ENCODE measurements at regions not wholly inside any gene's neighbourhood (a gene's known extent, or its start where the extent isn't known, plus 50 kb on each side); places are given as distances from the start of the nearest gene placed in this dataset.
"Not testable (repeated sequence)": the region's sequence is repeated elsewhere in the genome, so short reads cannot be mapped to it uniquely, and the experiment has no call there.

DNA sequence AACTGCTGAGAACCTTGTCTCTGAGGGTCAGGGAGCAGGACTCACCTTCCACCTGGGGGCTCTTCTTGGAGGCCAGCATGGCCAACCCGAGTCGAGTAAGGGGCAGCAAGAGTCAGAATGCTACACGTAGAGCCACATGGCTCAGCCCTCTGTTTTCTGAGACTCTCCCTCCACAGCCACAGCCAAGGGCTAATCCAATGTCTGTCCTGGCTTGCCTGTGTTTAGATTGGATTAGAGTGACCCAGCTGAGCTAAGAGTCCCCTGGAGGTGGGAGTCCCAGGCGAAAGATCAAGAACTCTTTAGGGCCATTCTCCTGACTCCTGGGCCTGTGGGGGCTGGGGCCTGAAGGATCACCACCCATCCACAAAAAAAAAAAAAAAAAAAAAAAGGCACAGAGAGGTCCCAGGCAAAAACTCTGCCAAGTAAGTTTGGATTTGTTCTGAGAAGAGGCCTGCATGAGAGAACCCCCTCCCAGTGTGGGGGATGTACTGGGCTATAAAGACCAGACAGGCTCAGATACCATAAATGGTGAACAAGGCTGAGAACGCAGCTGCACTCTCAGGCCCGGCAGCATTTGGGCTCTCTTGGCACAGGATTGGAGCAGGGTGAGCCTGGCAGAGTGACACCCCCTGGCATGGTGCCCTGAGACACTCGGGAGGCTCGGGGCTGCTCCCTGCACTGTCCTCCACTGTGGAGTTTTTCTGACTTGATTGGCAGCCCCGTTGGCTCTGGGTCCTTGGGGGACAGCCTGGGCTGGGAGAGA lies 88.0 kb upstream of the OSBPL11 start:
- TF ChIP-seq SCRT1 (tag by site-specific recombination; IDR thresholded peaks at IDR 0.05; ENCODE audit: borderline replicate concordance) (no peak), ZNF341 (tag by site-specific recombination; IDR thresholded peaks at IDR 0.05; ENCODE audit: low read depth) (no peak), EGR2 (tag by site-specific recombination; IDR thresholded peaks at IDR 0.05; ENCODE audit: low read depth) (no peak), ZNF701 (tag by site-specific recombination; IDR thresholded peaks at IDR 0.05) (no peak)
- TF ChIP-seq, protein P1, sequence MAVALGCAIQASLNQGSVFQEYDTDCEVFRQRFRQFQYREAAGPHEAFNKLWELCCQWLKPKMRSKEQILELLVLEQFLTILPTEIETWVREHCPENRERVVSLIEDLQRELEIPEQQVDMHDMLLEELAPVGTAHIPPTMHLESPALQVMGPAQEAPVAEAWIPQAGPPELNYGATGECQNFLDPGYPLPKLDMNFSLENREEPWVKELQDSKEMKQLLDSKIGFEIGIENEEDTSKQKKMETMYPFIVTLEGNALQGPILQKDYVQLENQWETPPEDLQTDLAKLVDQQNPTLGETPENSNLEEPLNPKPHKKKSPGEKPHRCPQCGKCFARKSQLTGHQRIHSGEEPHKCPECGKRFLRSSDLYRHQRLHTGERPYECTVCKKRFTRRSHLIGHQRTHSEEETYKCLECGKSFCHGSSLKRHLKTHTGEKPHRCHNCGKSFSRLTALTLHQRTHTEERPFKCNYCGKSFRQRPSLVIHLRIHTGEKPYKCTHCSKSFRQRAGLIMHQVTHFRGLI (tag by site-specific recombination; IDR thresholded peaks at IDR 0.05) = no peak
- Histone ChIP-seq H3K4me1 (ENCODE audit: control insufficient read depth, insufficient read depth, low read length) (no peaks in the 10 kb centered on the region), H3K27ac (ENCODE audit: extremely low read depth, low read depth, low read length) (no peak overlapping the region), H3K36me3 (ENCODE audit: control insufficient read depth in 2 of 2, insufficient read depth in 1 of 2, low read length in 2 of 2) (no peaks in the 10 kb centered on the region), H3K4me3 (ENCODE audit: low read depth, low read length) (no peak overlapping the region), H3K9me3 (ENCODE audit: control insufficient read depth, insufficient read depth, low read depth, low read length) (no peaks in the 10 kb centered on the region)
- ChIA-PET CTCF (no interaction called here), POLR2A (no interaction called here)

- ChIA-PET POLR2A (interaction anchor here (0.6 kb wide), 1 partner anchor 88 kb away, joined by 3 read pairs; no protein-coding TSS in a partner anchor), CTCF (interaction anchor here (0.5 to 1.0 kb wide), 4 partner anchors 8 to 64 kb away, joined by 3 read pairs; no protein-coding TSS in a partner anchor)
- Histone ChIP-seq H3K36me3 (ENCODE audit: control insufficient read depth in 2 of 2, insufficient read depth in 1 of 2, low read length in 2 of 2) (no peaks in the 10 kb centered on the region), H3K9me3 (ENCODE audit: control insufficient read depth, insufficient read depth, low read depth, low read length) (no peaks in the 10 kb centered on the region), H3K4me1 (ENCODE audit: control insufficient read depth, insufficient read depth, low read length) (no peaks in the 10 kb centered on the region), H3K27ac (ENCODE audit: extremely low read depth, low read depth, low read length) (no peak overlapping the region), H3K4me3 (ENCODE audit: low read depth, low read length) (no peak overlapping the region)
- no peak for TF ChIP-seq INSM2 (tag by site-specific recombination; IDR thresholded peaks at IDR 0.05)
- no peak for TF ChIP-seq GFI1B (tag by site-specific recombination; IDR thresholded peaks at IDR 0.05)
- TF ChIP-seq ZXDB (tag by site-specific recombination; IDR thresholded peaks at IDR 0.05) = no peak
- TF ChIP-seq KLF1 (tag by site-specific recombination; IDR thresholded peaks at IDR 0.05) = no peak
- no peak for TF ChIP-seq ZNF560 (tag by site-specific recombination; IDR thresholded peaks at IDR 0.05; ENCODE audit: borderline replicate concordance)
- TF ChIP-seq ZFP37 (tag by site-specific recombination; IDR thresholded peaks at IDR 0.05) = no peak
- TF ChIP-seq ZNF830 (tag by site-specific recombination; IDR thresholded peaks at IDR 0.05; ENCODE audit: low read depth) = no peak
- no peak for TF ChIP-seq ZNF600 (tag by site-specific recombination; IDR thresholded peaks at IDR 0.05)
- no peak for TF ChIP-seq ZBTB8A (tag by site-specific recombination; IDR thresholded peaks at IDR 0.05)
- no peak for TF ChIP-seq ZNF777 (tag by site-specific recombination; IDR thresholded peaks at IDR 0.05; ENCODE audit: borderline replicate concordance)
- no peak for TF ChIP-seq TCF7L2 (IDR thresholded peaks at IDR 0.05; ENCODE audit: borderline replicate concordance, low read depth, low read length)
- TF ChIP-seq, protein P2, sequence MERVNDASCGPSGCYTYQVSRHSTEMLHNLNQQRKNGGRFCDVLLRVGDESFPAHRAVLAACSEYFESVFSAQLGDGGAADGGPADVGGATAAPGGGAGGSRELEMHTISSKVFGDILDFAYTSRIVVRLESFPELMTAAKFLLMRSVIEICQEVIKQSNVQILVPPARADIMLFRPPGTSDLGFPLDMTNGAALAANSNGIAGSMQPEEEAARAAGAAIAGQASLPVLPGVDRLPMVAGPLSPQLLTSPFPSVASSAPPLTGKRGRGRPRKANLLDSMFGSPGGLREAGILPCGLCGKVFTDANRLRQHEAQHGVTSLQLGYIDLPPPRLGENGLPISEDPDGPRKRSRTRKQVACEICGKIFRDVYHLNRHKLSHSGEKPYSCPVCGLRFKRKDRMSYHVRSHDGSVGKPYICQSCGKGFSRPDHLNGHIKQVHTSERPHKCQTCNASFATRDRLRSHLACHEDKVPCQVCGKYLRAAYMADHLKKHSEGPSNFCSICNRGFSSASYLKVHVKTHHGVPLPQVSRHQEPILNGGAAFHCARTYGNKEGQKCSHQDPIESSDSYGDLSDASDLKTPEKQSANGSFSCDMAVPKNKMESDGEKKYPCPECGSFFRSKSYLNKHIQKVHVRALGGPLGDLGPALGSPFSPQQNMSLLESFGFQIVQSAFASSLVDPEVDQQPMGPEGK (tag by site-specific recombination; IDR thresholded peaks at IDR 0.05) = no peak
- TF ChIP-seq ZNF426 (tag by site-specific recombination; IDR thresholded peaks at IDR 0.05) = no peak
- no peak for TF ChIP-seq ZNF157 (tag by site-specific recombination; IDR thresholded peaks at IDR 0.05)
- no peak for TF ChIP-seq ZNF585B (tag by site-specific recombination; IDR thresholded peaks at IDR 0.05)
- no peak for TF ChIP-seq ZFP3 (tag by site-specific recombination; IDR thresholded peaks at IDR 0.05; ENCODE audit: low read depth)
- TF ChIP-seq ZNF660 (tag by site-specific recombination; IDR thresholded peaks at IDR 0.05) = no peak
Observed at GRCh38 chr3:125684199-125684598, 88.9 kb upstream of the OSBPL11 start.

- H3K4me3 ChIP-seq (ENCODE audit: low read depth, low read length); POLR2A ChIA-PET; H3K9me3 ChIP-seq (ENCODE audit: control insufficient read depth, insufficient read depth, low read depth, low read length); CTCF ChIA-PET; H3K4me1 ChIP-seq (ENCODE audit: control insufficient read depth, insufficient read depth, low read length); H3K36me3 ChIP-seq (ENCODE audit: control insufficient read depth in 2 of 2, insufficient read depth in 1 of 2, low read length in 2 of 2); H3K27ac ChIP-seq (ENCODE audit: extremely low read depth, low read depth, low read length): not testable (repeated sequence)
Observed at GRCh38 chr3:125685741-125686140, 90.4 kb upstream of the OSBPL11 start.

Data from HEK293 (cell line).